Skeletal muscle tissue (tissue), 3 donors: ENCODE measurements at regions not wholly inside any gene's neighbourhood (a gene's known extent, or its start where the extent isn't known, plus 50 kb on each side); places are given as distances from the start of the nearest gene placed in this dataset.

Experiments
- H3K27ac ChIP-seq: one replicate; pipeline ENCODE4 v1.7.0; 2013; ENCODE audit warnings: mild to moderate bottlenecking, low read depth, low read length, inconsistent platforms
- H3K27me3 ChIP-seq, 3 donors: one replicate each; pipeline ENCODE4 v1.7.0; 2013; ENCODE audit warnings: low read length in 3 of 3; ENCODE audit not compliant: control insufficient read depth in 3 of 3, insufficient read depth in 3 of 3
- H3K36me3 ChIP-seq, 3 donors: one replicate each; pipeline ENCODE4 v1.7.0; 2013; ENCODE audit warnings: low read length in 3 of 3; ENCODE audit not compliant: control insufficient read depth in 3 of 3, insufficient read depth in 3 of 3
- H3K4me1 ChIP-seq, 3 donors: one replicate each; pipeline ENCODE4 v1.7.0; 2013; ENCODE audit warnings: low read length in 3 of 3, mild to moderate bottlenecking in 3 of 3; ENCODE audit not compliant: control insufficient read depth in 3 of 3, insufficient read depth in 3 of 3
- H3K4me3 ChIP-seq, 3 donors: one replicate each; pipeline ENCODE4 v1.7.0; 2013; ENCODE audit warnings: low read length in 3 of 3
- H3K9ac ChIP-seq, 3 donors: one replicate each; pipeline ENCODE4 v1.7.0; 2013; ENCODE audit warnings: low read length in 3 of 3, mild to moderate bottlenecking in 3 of 3, moderate library complexity in 2 of 3, low read depth in 1 of 3
- H3K9me3 ChIP-seq, 3 donors: one replicate each; pipeline ENCODE4 v1.7.0; 2013; ENCODE audit warnings: low read length in 3 of 3; ENCODE audit not compliant: control insufficient read depth in 3 of 3
- donor health status: Osteomylitis.

DNA sequence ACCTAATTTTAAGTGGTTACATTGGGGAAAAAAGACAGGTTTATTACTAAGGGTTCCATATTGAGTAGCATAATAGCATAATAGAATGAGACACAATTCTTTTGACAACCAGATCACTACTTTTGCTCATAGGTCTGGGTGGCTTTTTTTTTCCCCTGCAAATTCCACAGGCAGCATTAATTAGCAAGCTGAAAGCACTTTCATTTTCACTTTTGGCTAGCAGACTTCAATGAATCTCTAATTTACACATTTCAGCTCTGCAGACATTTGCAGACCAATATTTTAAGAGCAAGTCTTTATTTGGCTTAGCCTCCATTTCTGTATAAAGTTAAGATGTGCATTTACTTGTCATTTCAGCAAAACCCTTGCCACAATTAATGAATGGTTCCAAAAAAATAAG, 185.5 kb downstream of the NOL4 start:
- Histone ChIP-seq H3K9me3 (no peaks in the 10 kb centered on the region), H3K27ac (no peak overlapping the region), H3K4me3 (no peak overlapping the region), H3K36me3 (no peaks in the 10 kb centered on the region), H3K4me1 (no peaks in the 10 kb centered on the region), H3K9ac (no peak overlapping the region), H3K27me3 (no peaks in the 10 kb centered on the region)

DNA sequence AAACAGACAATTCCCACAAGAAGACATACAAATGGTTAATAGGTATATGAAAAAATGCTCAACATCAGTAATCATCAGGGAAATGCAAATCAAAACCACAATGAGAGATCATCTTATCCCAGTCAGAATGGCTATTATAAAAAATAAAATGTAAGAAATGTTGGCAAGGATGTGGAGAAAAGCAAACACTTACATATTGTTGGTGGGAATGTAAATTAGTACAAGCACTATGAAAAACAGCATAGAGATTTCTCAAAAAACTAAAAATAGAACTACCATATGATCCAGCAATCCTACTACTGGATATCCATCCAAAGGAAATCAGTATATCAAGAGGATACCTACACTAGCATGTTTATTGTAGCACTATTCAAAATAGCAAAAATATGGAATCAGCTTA, 186.6 kb downstream of the NOL4 start:
- no peak overlapping the region for H3K9ac ChIP-seq
- no peaks in the 10 kb centered on the region for H3K27me3 ChIP-seq
- H3K4me3 ChIP-seq, result no peak overlapping the region
- H3K27ac ChIP-seq, result no peak overlapping the region
- H3K4me1 ChIP-seq, result no peaks in the 10 kb centered on the region
- no peaks in the 10 kb centered on the region for H3K9me3 ChIP-seq
- no peaks in the 10 kb centered on the region for H3K36me3 ChIP-seq

DNA sequence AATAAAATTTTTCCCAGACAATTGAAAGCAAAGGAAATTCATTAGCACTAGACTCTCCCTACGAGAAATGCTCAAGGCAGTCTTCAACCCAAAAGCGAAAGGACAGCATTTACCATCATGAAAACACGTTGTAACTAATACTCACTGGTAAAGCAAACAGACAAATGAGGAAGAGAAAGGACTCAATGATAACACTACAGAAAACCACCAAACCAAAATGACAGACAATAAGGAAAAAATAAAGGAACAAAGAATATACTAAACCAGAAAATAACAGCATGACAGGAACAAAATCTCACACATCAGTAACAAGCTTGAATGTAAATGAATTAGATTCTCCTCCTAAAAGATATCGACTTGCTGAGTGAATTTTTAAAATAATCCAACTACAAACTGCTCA, 190.7 kb downstream of the NOL4 start:
- no peaks in the 10 kb centered on the region for H3K27me3 ChIP-seq
- no peak overlapping the region for H3K9ac ChIP-seq
- H3K27ac ChIP-seq, result no peak overlapping the region
- H3K9me3 ChIP-seq, result no peaks in the 10 kb centered on the region
- H3K4me1 ChIP-seq, result no peaks in the 10 kb centered on the region
- H3K36me3 ChIP-seq, result no peaks in the 10 kb centered on the region
- H3K4me3 ChIP-seq, result no peak overlapping the region

DNA sequence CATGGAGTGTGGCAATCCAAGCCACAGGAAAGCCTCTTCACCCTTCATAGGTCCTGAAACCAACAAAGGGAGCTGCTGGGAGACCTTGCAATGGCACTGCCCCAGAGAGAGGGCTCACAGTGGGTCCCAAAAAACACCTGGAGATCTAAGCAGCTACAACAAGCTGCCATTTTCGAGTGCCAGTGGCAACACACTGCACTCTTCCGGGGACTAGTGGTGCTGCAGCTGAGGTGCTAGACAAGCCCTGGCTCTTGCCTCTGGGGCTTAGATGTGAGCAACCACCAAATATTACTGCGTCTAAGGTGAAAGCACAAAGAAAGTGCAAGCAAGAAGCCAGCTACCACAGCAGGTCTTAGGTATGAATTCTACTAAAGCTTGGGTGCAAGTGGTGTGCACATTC, 192.9 kb downstream of the NOL4 start:
- Histone ChIP-seq H3K4me3 (no peak overlapping the region), H3K9me3 (no peaks in the 10 kb centered on the region), H3K27me3 (no peaks in the 10 kb centered on the region), H3K36me3 (no peaks in the 10 kb centered on the region), H3K9ac (no peak overlapping the region), H3K4me1 (no peaks in the 10 kb centered on the region), H3K27ac (no peak overlapping the region)

DNA sequence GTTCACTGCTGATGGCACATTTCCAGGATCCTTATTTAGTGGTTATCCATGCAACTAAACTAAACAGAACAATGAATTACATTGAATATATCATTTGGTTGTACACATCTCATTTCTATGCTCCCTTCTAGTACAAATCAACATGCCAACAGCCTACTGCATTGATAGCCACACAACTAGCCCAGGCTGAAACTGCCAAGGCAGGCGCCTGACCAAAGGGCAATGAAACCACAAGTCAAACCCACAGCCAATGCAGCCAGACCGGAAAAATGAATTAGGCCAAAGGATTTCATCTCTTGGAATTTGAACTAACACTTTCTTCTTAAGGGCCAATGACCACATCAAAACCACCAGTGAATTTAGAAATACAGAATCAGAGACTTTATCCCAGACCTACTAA, 196.4 kb downstream of the NOL4 start:
- H3K27ac ChIP-seq, result no peak overlapping the region
- H3K4me1 ChIP-seq, result no peaks in the 10 kb centered on the region
- H3K36me3 ChIP-seq, result no peaks in the 10 kb centered on the region
- no peaks in the 10 kb centered on the region for H3K9me3 ChIP-seq
- no peak overlapping the region for H3K9ac ChIP-seq
- H3K4me3 ChIP-seq, result no peak overlapping the region
- H3K27me3 ChIP-seq, result no peaks in the 10 kb centered on the region

DNA sequence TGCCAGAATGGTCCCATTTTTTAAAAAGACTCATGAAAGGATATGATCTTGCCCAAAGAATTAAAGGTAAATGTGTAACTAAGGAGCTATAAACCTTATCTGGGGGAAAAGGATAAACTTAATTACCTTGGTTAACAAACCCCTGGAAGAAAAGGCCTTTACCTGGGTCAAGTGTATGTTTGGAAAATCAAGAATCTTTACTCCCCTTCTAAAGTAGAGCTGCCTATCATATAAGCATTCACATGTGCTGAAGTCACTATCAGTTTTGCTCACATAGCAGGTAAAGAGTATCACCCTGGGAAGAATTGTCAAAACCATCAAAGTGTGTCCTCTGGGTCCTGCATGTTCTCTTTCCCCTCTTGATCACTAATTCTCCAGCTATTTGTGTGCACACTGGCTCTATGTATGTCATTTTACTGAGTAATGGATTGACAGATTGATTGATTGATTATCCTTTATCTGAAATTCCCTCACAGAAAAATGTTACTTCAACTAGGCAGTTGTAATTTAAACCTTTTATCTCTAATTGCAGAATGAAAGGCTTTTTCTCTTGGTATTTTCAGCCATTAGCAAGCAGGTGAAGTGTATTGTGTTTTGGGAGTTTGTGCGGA, 199.4 kb downstream of the NOL4 start:
- Histone ChIP-seq H3K4me1 (no peaks in the 10 kb centered on the region), H3K27ac (no peak overlapping the region), H3K9me3 (no peaks in the 10 kb centered on the region), H3K36me3 (no peaks in the 10 kb centered on the region), H3K4me3 (no peak overlapping the region), H3K9ac (no peak overlapping the region), H3K27me3 (no peaks in the 10 kb centered on the region)

DNA sequence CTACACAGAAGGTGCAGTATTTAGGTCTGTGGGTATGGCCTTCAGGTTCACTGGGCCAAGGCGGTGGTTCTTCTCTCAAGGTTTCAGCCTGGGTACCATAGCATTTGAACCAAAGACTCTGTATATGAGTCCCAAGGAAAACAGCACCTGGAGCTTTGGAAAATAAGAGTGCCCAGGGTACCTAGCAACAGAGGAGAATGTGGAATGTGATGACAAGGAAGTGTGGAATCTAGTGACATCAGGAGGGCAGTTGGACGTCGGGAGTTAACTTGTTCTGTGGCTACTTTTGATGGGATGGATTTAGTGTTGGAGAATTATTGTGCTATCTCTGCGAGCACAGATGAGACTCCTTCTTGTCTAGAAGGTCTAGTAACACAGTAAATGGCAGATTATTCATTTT, 201.2 kb downstream of the NOL4 start:
- Histone ChIP-seq H3K9me3 (no peaks in the 10 kb centered on the region), H3K27me3 (no peaks in the 10 kb centered on the region), H3K36me3 (no peaks in the 10 kb centered on the region), H3K9ac (no peak overlapping the region), H3K4me3 (no peak overlapping the region), H3K4me1 (no peaks in the 10 kb centered on the region), H3K27ac (no peak overlapping the region)

DNA sequence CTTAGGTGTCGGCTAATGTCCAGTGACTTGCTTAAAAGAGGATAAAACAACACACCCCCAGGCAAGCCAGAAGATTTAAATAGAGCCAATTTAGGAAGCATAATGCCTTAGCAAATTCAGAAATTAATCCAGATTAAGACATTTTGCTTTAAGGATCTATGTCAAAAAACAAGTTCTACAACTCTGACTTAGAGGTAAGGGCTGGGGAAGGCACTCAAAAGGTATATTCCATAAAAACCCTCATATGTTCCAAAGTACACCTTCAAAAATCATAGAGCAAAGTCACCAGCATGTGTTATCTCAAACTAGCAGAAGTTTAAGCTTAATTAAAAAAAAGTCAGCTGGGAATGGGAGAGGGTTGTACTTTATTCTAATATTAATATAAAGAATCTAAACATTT, 206.4 kb downstream of the NOL4 start:
- Histone ChIP-seq H3K4me3 (no peak overlapping the region), H3K36me3 (no peaks in the 10 kb centered on the region), H3K9me3 (no peaks in the 10 kb centered on the region), H3K27me3 (no peaks in the 10 kb centered on the region), H3K27ac (no peak overlapping the region), H3K4me1 (no peaks in the 10 kb centered on the region), H3K9ac (no peak overlapping the region)

DNA sequence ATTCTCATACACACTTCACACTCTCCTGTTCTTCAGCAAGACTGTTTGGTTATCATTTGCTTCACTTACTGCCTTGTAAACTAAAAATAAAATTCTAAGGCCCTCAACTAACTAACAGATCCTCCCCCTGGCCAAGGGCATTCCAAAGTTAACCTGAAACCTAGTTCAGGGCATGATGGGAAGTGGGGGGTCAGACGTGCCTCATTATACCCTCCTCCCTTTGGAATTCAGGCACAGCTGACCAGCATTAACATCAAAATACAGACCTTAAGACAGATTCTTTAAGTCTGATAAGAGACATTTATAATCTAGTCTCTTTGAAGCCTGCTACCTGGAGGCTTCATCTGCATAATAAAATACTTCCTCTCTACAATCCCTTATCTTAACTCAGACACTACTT, 221.0 kb downstream of the NOL4 start:
- Histone ChIP-seq H3K36me3 (no peaks in the 10 kb centered on the region), H3K27ac (no peak overlapping the region), H3K4me1 (no peaks in the 10 kb centered on the region), H3K4me3 (no peak overlapping the region), H3K27me3 (no peaks in the 10 kb centered on the region), H3K9ac (no peak overlapping the region), H3K9me3 (no peaks in the 10 kb centered on the region)

DNA sequence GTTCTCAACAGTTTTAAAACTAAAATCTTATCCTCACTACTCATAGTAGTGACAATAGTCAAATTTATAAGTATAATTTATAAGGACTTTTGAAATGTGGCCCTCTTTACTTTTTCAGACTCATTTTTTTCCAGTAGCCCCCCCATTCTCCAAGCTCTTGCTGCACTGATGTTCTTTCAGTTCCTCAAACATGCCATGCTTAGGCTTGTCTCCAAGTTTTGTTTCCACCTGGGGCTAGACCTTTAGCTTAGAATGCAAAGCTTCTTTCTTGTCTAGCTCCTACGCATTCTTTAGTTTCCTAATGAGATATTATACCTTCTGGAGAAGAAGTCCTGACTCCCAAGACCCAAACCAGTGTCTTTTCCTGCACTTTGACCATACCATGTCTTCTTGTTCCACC, 222.6 kb downstream of the NOL4 start:
- H3K9me3 ChIP-seq, result no peaks in the 10 kb centered on the region
- H3K4me3 ChIP-seq, result no peak overlapping the region
- no peaks in the 10 kb centered on the region for H3K4me1 ChIP-seq
- no peaks in the 10 kb centered on the region for H3K36me3 ChIP-seq
- no peaks in the 10 kb centered on the region for H3K27me3 ChIP-seq
- H3K27ac ChIP-seq, result no peak overlapping the region
- no peak overlapping the region for H3K9ac ChIP-seq

DNA sequence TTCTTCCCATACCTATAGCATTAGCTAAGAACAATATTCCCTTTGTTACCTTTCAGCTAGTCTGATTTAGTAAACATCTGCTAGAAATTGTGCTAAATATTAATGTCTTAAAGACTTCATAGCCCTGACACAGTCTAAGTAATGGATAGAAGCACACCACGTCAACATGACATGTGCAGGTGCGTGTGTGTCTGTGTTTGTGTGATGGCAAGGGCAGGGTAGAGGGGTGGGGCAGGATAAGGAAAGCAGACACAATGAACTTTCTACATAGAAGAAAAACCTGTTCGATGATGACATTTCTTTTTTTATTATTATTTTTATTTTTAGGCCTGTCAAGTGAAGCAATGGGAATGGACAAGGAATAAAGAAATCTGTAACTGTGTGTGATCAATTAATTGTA, 223.3 kb downstream of the NOL4 start:
- Histone ChIP-seq H3K4me3 (no peak overlapping the region), H3K27me3 (no peaks in the 10 kb centered on the region), H3K9me3 (no peaks in the 10 kb centered on the region), H3K4me1 (no peaks in the 10 kb centered on the region), H3K27ac (no peak overlapping the region), H3K9ac (no peak overlapping the region), H3K36me3 (no peaks in the 10 kb centered on the region)
